ENCODE measurements at regions not wholly inside any gene's neighbourhood (a gene's known extent, or its start where the extent isn't known, plus 50 kb on each side); places are given as distances from the start of the nearest gene placed in this dataset.

DNA sequence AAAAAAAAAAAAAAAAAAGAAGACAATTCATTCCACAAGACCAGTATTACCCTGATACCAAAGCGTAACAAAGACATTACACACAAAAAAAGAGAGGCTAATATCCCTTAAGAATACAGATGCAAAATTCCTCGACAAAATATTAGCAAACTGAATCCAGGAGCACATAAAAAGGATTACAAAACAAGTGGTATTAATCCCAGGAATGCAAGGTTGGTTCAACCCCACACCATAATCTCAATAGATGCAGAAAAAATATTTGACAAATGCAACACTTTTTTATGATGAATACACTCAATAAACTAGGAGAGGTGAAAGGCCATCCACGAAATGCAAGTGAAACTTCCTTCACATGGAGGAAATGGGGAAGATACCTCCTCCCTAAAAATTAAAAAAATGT, 80.1 kb upstream of the TLR4 start:
- intact Hi-C loops (cut with micrococcal nuclease), result no loop called here
- Histone ChIP-seq H2AFZ (ENCODE audit: low read depth, low read length) (no peak overlapping the region), H3K36me3 (ENCODE audit: control insufficient read depth in 2 of 2, extremely low read depth in 1 of 2, insufficient read depth in 2 of 2, low read length in 2 of 2) (no peaks in the 10 kb centered on the region), H3K27ac (ENCODE audit: insufficient read depth, low read depth, low read length) (no peak overlapping the region), H3K4me2 (ENCODE audit: insufficient read depth, low read length) (no peak overlapping the region), H3K9me3 (replicated peaks; ENCODE audit: control insufficient read depth, insufficient read depth, low read length) (no peaks in the 10 kb centered on the region), H3K79me2 (ENCODE audit: control insufficient read depth, insufficient read depth, low read length) (no peaks in the 10 kb centered on the region), H3K9me1 (replicated peaks; ENCODE audit: control insufficient read depth, extremely low read depth, insufficient read depth, low read length) (no peaks in the 10 kb centered on the region), H3K27me3 (ENCODE audit: control insufficient read depth in 2 of 2, insufficient read depth in 2 of 2, low read length in 2 of 2) (no peaks in the 10 kb centered on the region), H3K4me3 (replicated peaks in 1 of 3; ENCODE audit: insufficient read depth in 1 of 3, low read depth in 1 of 3, low read length in 3 of 3) (no peak overlapping the region), H4K20me1 (replicated peaks; ENCODE audit: control insufficient read depth, extremely low read depth, insufficient read depth, low read length) (no peaks in the 10 kb centered on the region), H3K9ac (replicated peaks; ENCODE audit: extremely low read depth, insufficient read depth, low read length) (no peak overlapping the region), H3K4me1 (ENCODE audit: control insufficient read depth, extremely low read depth, insufficient read depth, low read length) (no peaks in the 10 kb centered on the region)
- FAIRE-seq, result no peak
- POLR2A ChIA-PET, result no interaction called here
- dilution Hi-C loops (cut with MboI; ENCODE audit: extremely low pct_ligation_motif_present, low sequenced_read_pairs), result no loop called here
- CTCF ChIA-PET, result no interaction called here
- TF ChIP-seq GATA2 (IDR thresholded peaks at IDR 0.05; ENCODE audit: insufficient read depth, insufficient read length, low read depth, low read length) (no peak), EZH2 (IDR thresholded peaks at IDR 0.05; ENCODE audit: borderline replicate concordance, low read depth, low read length, severe bottlenecking) (no peak), MYC (IDR thresholded peaks at IDR 0.05; ENCODE audit: low read depth, low read length) (no peak), JUN (IDR thresholded peaks at IDR 0.05; ENCODE audit: borderline replicate concordance, insufficient read depth, insufficient read length, low read depth) (no peak), POLR2AphosphoS5 (IDR thresholded peaks at IDR 0.05; ENCODE audit: insufficient read depth, low read depth, low read length) (no peak), FOS (IDR thresholded peaks at IDR 0.05; ENCODE audit: borderline replicate concordance, insufficient read depth, low read length) (no peak)
- TF ChIP-seq, protein P1, sequence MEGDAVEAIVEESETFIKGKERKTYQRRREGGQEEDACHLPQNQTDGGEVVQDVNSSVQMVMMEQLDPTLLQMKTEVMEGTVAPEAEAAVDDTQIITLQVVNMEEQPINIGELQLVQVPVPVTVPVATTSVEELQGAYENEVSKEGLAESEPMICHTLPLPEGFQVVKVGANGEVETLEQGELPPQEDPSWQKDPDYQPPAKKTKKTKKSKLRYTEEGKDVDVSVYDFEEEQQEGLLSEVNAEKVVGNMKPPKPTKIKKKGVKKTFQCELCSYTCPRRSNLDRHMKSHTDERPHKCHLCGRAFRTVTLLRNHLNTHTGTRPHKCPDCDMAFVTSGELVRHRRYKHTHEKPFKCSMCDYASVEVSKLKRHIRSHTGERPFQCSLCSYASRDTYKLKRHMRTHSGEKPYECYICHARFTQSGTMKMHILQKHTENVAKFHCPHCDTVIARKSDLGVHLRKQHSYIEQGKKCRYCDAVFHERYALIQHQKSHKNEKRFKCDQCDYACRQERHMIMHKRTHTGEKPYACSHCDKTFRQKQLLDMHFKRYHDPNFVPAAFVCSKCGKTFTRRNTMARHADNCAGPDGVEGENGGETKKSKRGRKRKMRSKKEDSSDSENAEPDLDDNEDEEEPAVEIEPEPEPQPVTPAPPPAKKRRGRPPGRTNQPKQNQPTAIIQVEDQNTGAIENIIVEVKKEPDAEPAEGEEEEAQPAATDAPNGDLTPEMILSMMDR (IDR thresholded peaks at IDR 0.05; ENCODE audit: extremely low read depth in 1 of 2, insufficient read depth in 1 of 2, low read depth in 1 of 2, low read length in 2 of 2), result no peak
- no peak for DNase-seq (ENCODE audit: low read depth, low spot score)
- no TSS peak for BruUV-seq (replicated peaks)
